Lower leg skin (tissue), 3 donors: ENCODE measurements at regions not wholly inside any gene's neighbourhood (a gene's known extent, or its start where the extent isn't known, plus 50 kb on each side); places are given as distances from the start of the nearest gene placed in this dataset.

Source experiments
- POLR2A ChIP-seq, 2 donors: fragments of 450-650 bp; IDR thresholded peaks; one replicate each; pipeline ENCODE4 v1.6.1; 2016 to 2017; ENCODE audit warnings: antibody characterized with exemption in 2 of 2, mild to moderate bottlenecking in 1 of 2, moderate library complexity in 1 of 2
- TF ChIP-seq, protein P1 (sequence below), 3 donors: fragments of 450-650 bp; IDR thresholded peaks; one replicate each; pipeline ENCODE4 v1.5.1; 2016; ENCODE audit warnings: antibody characterized with exemption in 3 of 3, mild to moderate bottlenecking in 3 of 3, moderate library complexity in 2 of 3

GRCh38 chr2:81282151-81282769 lies 977.7 kb upstream of the LRRTM1 start:
- TF ChIP-seq, protein P1, sequence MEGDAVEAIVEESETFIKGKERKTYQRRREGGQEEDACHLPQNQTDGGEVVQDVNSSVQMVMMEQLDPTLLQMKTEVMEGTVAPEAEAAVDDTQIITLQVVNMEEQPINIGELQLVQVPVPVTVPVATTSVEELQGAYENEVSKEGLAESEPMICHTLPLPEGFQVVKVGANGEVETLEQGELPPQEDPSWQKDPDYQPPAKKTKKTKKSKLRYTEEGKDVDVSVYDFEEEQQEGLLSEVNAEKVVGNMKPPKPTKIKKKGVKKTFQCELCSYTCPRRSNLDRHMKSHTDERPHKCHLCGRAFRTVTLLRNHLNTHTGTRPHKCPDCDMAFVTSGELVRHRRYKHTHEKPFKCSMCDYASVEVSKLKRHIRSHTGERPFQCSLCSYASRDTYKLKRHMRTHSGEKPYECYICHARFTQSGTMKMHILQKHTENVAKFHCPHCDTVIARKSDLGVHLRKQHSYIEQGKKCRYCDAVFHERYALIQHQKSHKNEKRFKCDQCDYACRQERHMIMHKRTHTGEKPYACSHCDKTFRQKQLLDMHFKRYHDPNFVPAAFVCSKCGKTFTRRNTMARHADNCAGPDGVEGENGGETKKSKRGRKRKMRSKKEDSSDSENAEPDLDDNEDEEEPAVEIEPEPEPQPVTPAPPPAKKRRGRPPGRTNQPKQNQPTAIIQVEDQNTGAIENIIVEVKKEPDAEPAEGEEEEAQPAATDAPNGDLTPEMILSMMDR (IDR thresholded peaks at IDR 0.05) = no peak
- TF ChIP-seq POLR2A (IDR thresholded peaks at IDR 0.05) = no peak
